H1 (cell line): ENCODE measurements at regions not wholly inside any gene's neighbourhood (a gene's known extent, or its start where the extent isn't known, plus 50 kb on each side); places are given as distances from the start of the nearest gene placed in this dataset.

Experiments
- CTCF ChIA-PET: fragments of 300-600 bp; sonication (Branson Sonifier 250); formaldehyde crosslinking; loops from one replicate; lab custom pipeline; 2021; ENCODE audit not compliant: partially characterized antibody; lab: Charles Lee
- POLR2A ChIA-PET: fragments of 300-600 bp; sonication (Branson Sonifier 250); formaldehyde crosslinking; loops from one replicate; lab custom pipeline; 2021; ENCODE audit warnings: inconsistent platforms; ENCODE audit not compliant: partially characterized antibody; lab: Charles Lee
- DNase-seq, 2 experiments: peaks; one replicate each; pipeline versions ENCODE4 v3.0.0 to v3.0.0-alpha.2; 2010 to 2022; ENCODE audit warnings: low spot score in 2 of 2, low read depth in 1 of 2, mixed read lengths in 1 of 2
- FAIRE-seq: peaks from 2 replicates; lab custom pipeline; 2011; peaks lifted over from hg19 to GRCh38; lab: Jason Lieb, UNC
- H2AFZ ChIP-seq: 2 replicates; pipeline ENCODE4 v1.8.1; 2012; ENCODE audit warnings: low read length, inconsistent platforms
- H2AK5ac ChIP-seq: 2 replicates; pipeline ENCODE4 v1.6.1; 2013; ENCODE audit warnings: low read depth, low read length
- H2BK120ac ChIP-seq: replicated peaks from 2 replicates; pipeline ENCODE3; 2013; ENCODE audit warnings: low read depth, low read length, inconsistent platforms
- H2BK12ac ChIP-seq: 2 replicates; pipeline ENCODE4 v1.6.1; 2013; ENCODE audit warnings: low read depth, low read length
- H2BK15ac ChIP-seq: 2 replicates; pipeline ENCODE4 v1.6.1; 2013; ENCODE audit warnings: low read length
- H2BK20ac ChIP-seq: 2 replicates; pipeline ENCODE4 v1.6.1; 2013; ENCODE audit warnings: low read length
- H2BK5ac ChIP-seq: 2 replicates; pipeline ENCODE4 v1.6.1; 2013; ENCODE audit warnings: low read depth, low read length
- H3K14ac ChIP-seq: 2 replicates; pipeline ENCODE4 v1.6.1; 2013; ENCODE audit warnings: inconsistent platforms; ENCODE audit not compliant: insufficient read length
- H3K18ac ChIP-seq: 2 replicates; pipeline ENCODE4 v1.6.1; 2013; ENCODE audit warnings: low read length; ENCODE audit errors: extremely low read depth
- H3K23ac ChIP-seq: 2 replicates; pipeline ENCODE4 v1.6.1; 2013; ENCODE audit warnings: inconsistent platforms; ENCODE audit not compliant: insufficient read length
- H3K23me2 ChIP-seq: 2 replicates; pipeline ENCODE4 v1.6.1; 2013; ENCODE audit warnings: low read depth, low read length
- H3K27ac ChIP-seq: 2 replicates; pipeline ENCODE4 v1.6.1; 2011; ENCODE audit warnings: low read depth, low read length, inconsistent platforms
- H3K27me3 ChIP-seq, 4 experiments: replicated peaks in 1 of 4; 1 replicate in 1 of 4; 2 replicates in 3 of 4; pipeline versions ENCODE4 v1.6.1 to v1.8.1; 2011 to 2013; ENCODE audit warnings: low read length in 3 of 4, mild to moderate bottlenecking in 3 of 4, inconsistent platforms in 2 of 4, mixed read lengths in 2 of 4, moderate library complexity in 1 of 4; ENCODE audit not compliant: control insufficient read depth in 3 of 4, insufficient read depth in 3 of 4; ENCODE audit errors: extremely low read depth in 1 of 4
- H3K36me3 ChIP-seq, 4 experiments: 2 replicates each; pipeline versions ENCODE4 v1.6.1 to v1.8.1; 2011 to 2013; ENCODE audit warnings: mild to moderate bottlenecking in 4 of 4, low read length in 3 of 4, moderate library complexity in 2 of 4, control low read depth in 1 of 4, inconsistent platforms in 1 of 4; ENCODE audit not compliant: insufficient read depth in 4 of 4, control insufficient read depth in 2 of 4
- H3K4ac ChIP-seq: replicated peaks from 2 replicates; pipeline ENCODE3; 2013; ENCODE audit warnings: low read length, low read depth, mixed read lengths, inconsistent platforms; ENCODE audit not compliant: insufficient read length
- H3K4me1 ChIP-seq, 4 experiments: replicated peaks in 1 of 4; 1 replicate in 1 of 4; 2 replicates in 3 of 4; pipeline versions ENCODE4 v1.6.1 to v1.8.1; 2011 to 2013; ENCODE audit warnings: low read length in 3 of 4, inconsistent platforms in 2 of 4, mixed read lengths in 1 of 4; ENCODE audit not compliant: insufficient read depth in 4 of 4, control insufficient read depth in 3 of 4
- H3K4me2 ChIP-seq, 2 experiments: 2 replicates each; pipeline versions ENCODE4 v1.6.1 to v1.8.1; 2011 to 2013; ENCODE audit warnings: low read depth in 2 of 2, low read length in 2 of 2, control low read depth in 1 of 2, inconsistent platforms in 1 of 2, mild to moderate bottlenecking in 1 of 2; ENCODE audit not compliant: insufficient read depth in 1 of 2
- H3K4me3 ChIP-seq, 4 experiments: fragments of 200-600, 300-600 bp in 1 of 4; sonication (generic), shearing (Covaris generic), sonication (Bioruptor Twin) in 1 of 4; 2 replicates each; pipeline versions ENCODE4 v1.5.1 to v1.8.1; 2011 to 2016; ENCODE audit warnings: low read length in 4 of 4, low read depth in 3 of 4, control low read depth in 2 of 4, inconsistent platforms in 2 of 4, mild to moderate bottlenecking in 2 of 4, mixed read lengths in 1 of 4, moderate library complexity in 1 of 4; ENCODE audit not compliant: insufficient read depth in 2 of 4; ENCODE audit errors: extremely low read depth in 1 of 4
- H3K56ac ChIP-seq: replicated peaks from 2 replicates; pipeline ENCODE3; 2013; ENCODE audit warnings: low read depth, mild to moderate bottlenecking, mixed read lengths, low read length, inconsistent platforms; ENCODE audit not compliant: insufficient read length
- H3K79me1 ChIP-seq: 2 replicates; pipeline ENCODE4 v1.6.1; 2013; ENCODE audit warnings: low read depth, low read length, control low read depth
- H3K79me2 ChIP-seq, 2 experiments: 2 replicates each; pipeline versions ENCODE4 v1.6.1 to v1.8.1; 2012 to 2013; ENCODE audit warnings: low read length in 2 of 2, mild to moderate bottlenecking in 2 of 2, inconsistent platforms in 1 of 2; ENCODE audit not compliant: insufficient read depth in 2 of 2, control insufficient read depth in 1 of 2
- H3K9ac ChIP-seq, 4 experiments: replicated peaks in 1 of 4; 1 replicate in 1 of 4; 2 replicates in 3 of 4; pipeline versions ENCODE4 v1.6.1 to v1.8.1; 2011 to 2013; ENCODE audit warnings: low read depth in 3 of 4, low read length in 3 of 4, control low read depth in 2 of 4, mild to moderate bottlenecking in 2 of 4, moderate library complexity in 2 of 4, inconsistent platforms in 1 of 4; ENCODE audit errors: extremely low read depth in 1 of 4
- H3K9me3 ChIP-seq, 2 experiments: 2 replicates each; pipeline versions ENCODE4 v1.6.1 to v1.8.1; 2012 to 2013; ENCODE audit warnings: mild to moderate bottlenecking in 2 of 2, moderate library complexity in 2 of 2, control low read depth in 1 of 2, inconsistent platforms in 1 of 2, low read depth in 1 of 2, low read length in 1 of 2, mixed read lengths in 1 of 2; ENCODE audit not compliant: insufficient read depth in 2 of 2
- H4K20me1 ChIP-seq, 2 experiments: replicated peaks in 1 of 2; 2 replicates each; pipeline versions ENCODE3 to v1.8.1; 2011 to 2013; ENCODE audit warnings: inconsistent platforms in 2 of 2, low read length in 2 of 2, mild to moderate bottlenecking in 1 of 2; ENCODE audit not compliant: insufficient read depth in 2 of 2, control insufficient read depth in 1 of 2
- H4K5ac ChIP-seq: 2 replicates; pipeline ENCODE4 v1.6.1; 2013; ENCODE audit warnings: low read length, low read depth, mixed read lengths, inconsistent platforms; ENCODE audit not compliant: insufficient read length
- H4K8ac ChIP-seq: 2 replicates; pipeline ENCODE4 v1.8.0; 2013; ENCODE audit warnings: mild to moderate bottlenecking, moderate library complexity, low read length, inconsistent platforms; ENCODE audit not compliant: insufficient read depth; ENCODE audit errors: extremely low read depth
- H4K91ac ChIP-seq: replicated peaks from 2 replicates; pipeline ENCODE3; 2013; ENCODE audit warnings: low read length, mixed read lengths, inconsistent platforms; ENCODE audit not compliant: insufficient read length
- CEBPB ChIP-seq: IDR thresholded peaks from 2 replicates; pipeline ENCODE4 v1.6.1; 2012; ENCODE audit warnings: low read depth, low read length
- E2F6 ChIP-seq: IDR thresholded peaks from 2 replicates; pipeline ENCODE4 v1.6.1; 2012; ENCODE audit warnings: inconsistent platforms
- JUND ChIP-seq: IDR thresholded peaks from 2 replicates; pipeline ENCODE4 v1.6.1; 2011; ENCODE audit warnings: mild to moderate bottlenecking, improper control_type of control experiment, low read length
- RNF2 ChIP-seq: fragments of 200-900, 300-1000 bp; sonication (generic); IDR thresholded peaks from 2 replicates; pipeline ENCODE4 v1.7.1; 2016; ENCODE audit warnings: borderline replicate concordance, low read depth, mild to moderate bottlenecking, antibody characterized with exemption, low read length; ENCODE audit not compliant: poor library complexity, severe bottlenecking; ENCODE audit errors: missing control alignments
- TEAD4 ChIP-seq: IDR thresholded peaks from 2 replicates; pipeline ENCODE4 v1.6.1; 2012; ENCODE audit warnings: low read depth, low read length, inconsistent platforms, mixed read lengths
- YY1 ChIP-seq: IDR thresholded peaks from 2 replicates; pipeline ENCODE4 v1.6.1; 2011; ENCODE audit warnings: low read depth, mild to moderate bottlenecking, low read length
- WGBS, 2 experiments: shearing (Covaris generic) in 1 of 2; methylation state at CpG; one replicate each; pipeline versions ENCODE4 v1.1.6 to v1.1.7; 2013 to 2015; ENCODE audit warnings: low lambda C conversion rate in 2 of 2, mixed read lengths in 2 of 2, inconsistent platforms in 1 of 2, low coverage in 1 of 2, missing lambda C conversion rate in 1 of 2; ENCODE audit not compliant: insufficient replicate concordance in 2 of 2, insufficient coverage in 1 of 2, insufficient read length in 1 of 2; ENCODE audit errors: extremely low coverage in 1 of 2, missing lambda C conversion rate in 1 of 2; 5-methylcytosine and 5-hydroxymethylcytosine counted together

GRCh38 chr10:4395731-4396130, 430.3 kb upstream of the AKR1E2 start:
- TF ChIP-seq CEBPB (no peak), JUND (no peak), RNF2 (no peak), E2F6 (no peak), YY1 (no peak), TEAD4 (no peak)
- Histone ChIP-seq H4K20me1 (no peaks in the 10 kb centered on the region), H3K18ac (no peak overlapping the region), H3K27me3 (no peaks in the 10 kb centered on the region), H3K14ac (no peak overlapping the region), H3K4ac (no peak overlapping the region), H3K36me3 (no peaks in the 10 kb centered on the region), H2BK15ac (no peak overlapping the region), H3K4me2 (no peak overlapping the region), H2BK12ac (no peak overlapping the region), H3K23me2 (no peaks in the 10 kb centered on the region), H3K56ac (no peak overlapping the region), H3K4me1 (peaks cover 0 to 2% (median under 1%) of the 10 kb centered on the region in 4 experiments; a peak in 2 of 7 replicates), H4K5ac (no peak overlapping the region), H4K91ac (no peak overlapping the region), H3K79me1 (no peaks in the 10 kb centered on the region), H3K23ac (no peak overlapping the region), H3K27ac (no peak overlapping the region), H2BK120ac (no peak overlapping the region), H4K8ac (no peak overlapping the region), H3K9ac (no peak overlapping the region), H3K79me2 (no peaks in the 10 kb centered on the region), H2AFZ (no peak overlapping the region), H2BK20ac (no peak overlapping the region), H3K4me3 (no peak overlapping the region), H3K9me3 (no peaks in the 10 kb centered on the region), H2BK5ac (no peak overlapping the region), H2AK5ac (no peak overlapping the region)
- no peak for FAIRE-seq
- CTCF ChIA-PET = no interaction called here
- WGBS, 2 experiments = 87% methylated on average over 6 of the region's 6 CpGs; no CpG with 5 or more reads in 1 of the 2 experiments
- no peak for DNase-seq
- POLR2A ChIA-PET = no interaction called here
